Keratinocyte (primary cell): ENCODE measurements at regions not wholly inside any gene's neighbourhood (a gene's known extent, or its start where the extent isn't known, plus 50 kb on each side); places are given as distances from the start of the nearest gene placed in this dataset.

Experiments used
- EZH2 ChIP-seq: IDR thresholded peaks from one replicate; pipeline ENCODE4 v1.6.1; 2012; ENCODE audit warnings: inconsistent platforms, mild to moderate bottlenecking, low read length, moderate library complexity
- TF ChIP-seq, protein P1 (sequence below), 3 experiments: IDR thresholded peaks in 1 of 3; conservative IDR thresholded peaks in 1 of 3; optimal IDR thresholded peaks in 1 of 3; 2 replicates in 2 of 3; 3 replicates in 1 of 3; pipeline versions ENCODE3 to v1.5.1; 2011; ENCODE audit warnings: low read length in 3 of 3, mild to moderate bottlenecking in 3 of 3, moderate library complexity in 2 of 3, control low read depth in 1 of 3, inconsistent platforms in 1 of 3; ENCODE audit not compliant: insufficient read depth in 2 of 3; ENCODE audit errors: extremely low read depth in 1 of 3

DNA sequence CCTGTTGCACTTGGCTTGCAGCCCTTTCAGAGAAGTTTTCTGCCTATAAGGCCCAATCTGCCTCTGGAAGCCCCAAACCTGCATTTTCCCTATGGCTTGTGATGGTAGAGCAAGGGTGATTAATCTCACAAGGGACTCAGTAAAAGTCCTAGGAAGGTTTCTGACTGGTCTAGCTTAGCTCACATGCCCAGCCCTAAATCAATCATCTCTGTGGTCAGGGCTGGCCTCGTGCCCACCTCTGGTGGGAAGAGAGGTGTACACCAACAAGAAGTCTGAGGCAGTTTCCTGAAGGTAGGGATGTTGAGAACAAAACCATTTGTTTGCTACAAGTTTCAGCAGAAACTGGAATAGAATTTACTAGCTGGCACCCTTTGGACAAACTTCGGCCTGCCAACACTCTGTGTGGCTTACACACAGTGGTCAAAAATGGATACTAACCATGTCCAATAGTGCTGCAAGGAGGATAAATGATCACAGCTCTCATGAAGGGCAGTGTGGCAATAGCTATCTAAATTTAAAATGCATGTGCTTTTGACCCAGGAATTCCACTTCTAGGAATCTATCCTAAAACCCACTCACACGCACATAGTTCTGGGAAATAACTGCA lies 96.4 kb downstream of the EN1 start:
- TF ChIP-seq, protein P1, sequence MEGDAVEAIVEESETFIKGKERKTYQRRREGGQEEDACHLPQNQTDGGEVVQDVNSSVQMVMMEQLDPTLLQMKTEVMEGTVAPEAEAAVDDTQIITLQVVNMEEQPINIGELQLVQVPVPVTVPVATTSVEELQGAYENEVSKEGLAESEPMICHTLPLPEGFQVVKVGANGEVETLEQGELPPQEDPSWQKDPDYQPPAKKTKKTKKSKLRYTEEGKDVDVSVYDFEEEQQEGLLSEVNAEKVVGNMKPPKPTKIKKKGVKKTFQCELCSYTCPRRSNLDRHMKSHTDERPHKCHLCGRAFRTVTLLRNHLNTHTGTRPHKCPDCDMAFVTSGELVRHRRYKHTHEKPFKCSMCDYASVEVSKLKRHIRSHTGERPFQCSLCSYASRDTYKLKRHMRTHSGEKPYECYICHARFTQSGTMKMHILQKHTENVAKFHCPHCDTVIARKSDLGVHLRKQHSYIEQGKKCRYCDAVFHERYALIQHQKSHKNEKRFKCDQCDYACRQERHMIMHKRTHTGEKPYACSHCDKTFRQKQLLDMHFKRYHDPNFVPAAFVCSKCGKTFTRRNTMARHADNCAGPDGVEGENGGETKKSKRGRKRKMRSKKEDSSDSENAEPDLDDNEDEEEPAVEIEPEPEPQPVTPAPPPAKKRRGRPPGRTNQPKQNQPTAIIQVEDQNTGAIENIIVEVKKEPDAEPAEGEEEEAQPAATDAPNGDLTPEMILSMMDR (optimal IDR thresholded peaks at IDR 0.05 in 1 of 3, IDR thresholded peaks at IDR 0.05 in 1 of 3, conservative IDR thresholded peaks at IDR 0.05 in 1 of 3; ENCODE audit: extremely low read depth in 1 of 3, insufficient read depth in 2 of 3, low read length in 3 of 3): no peak
- TF ChIP-seq EZH2: no peak
